ENCODE measurements at regions not wholly inside any gene's neighbourhood (a gene's known extent, or its start where the extent isn't known, plus 50 kb on each side); places are given as distances from the start of the nearest gene placed in this dataset.

GRCh38 chr18:78309307-78309706, 670.3 kb upstream of the SALL3 start:
- no peak for TF ChIP-seq CTCF (IDR thresholded peaks at IDR 0.05)
- no peak for TF ChIP-seq EP300 (IDR thresholded peaks at IDR 0.05)
- no peak for TF ChIP-seq POLR2AphosphoS5 (IDR thresholded peaks at IDR 0.05)
- no peak for TF ChIP-seq POLR2A (IDR thresholded peaks at IDR 0.05)

Data from sigmoid colon (tissue), 4 donors.